ENCODE measurements at regions not wholly inside any gene's neighbourhood (a gene's known extent, or its start where the extent isn't known, plus 50 kb on each side); places are given as distances from the start of the nearest gene placed in this dataset.

- intact Hi-C loops (cut with micrococcal nuclease): no loop called here
- no peaks in the 10 kb centered on the region for H3K4me1 Mint-ChIP-seq
These were observed 710.1 kb downstream of the NR4A2 start for GRCh38 chr2:155622443-155622842.

GRCh38 chr2:155600914-155601760 is 731.4 kb downstream of the NR4A2 start:
- 81% methylated on average over 9 of the region's 10 CpGs for WGBS (ENCODE audit: insufficient coverage)
- no peaks in the 10 kb centered on the region for H3K36me3 ChIP-seq (ENCODE audit: control insufficient read depth, insufficient read depth, low read length)
- intact Hi-C loops (cut with micrococcal nuclease): no loop called here
- no peak overlapping the region for H3K4me3 Mint-ChIP-seq
- H3K36me3 Mint-ChIP-seq: peaks cover 8% of the 10 kb centered on the region
- no peaks in the 10 kb centered on the region for H3K27me3 Mint-ChIP-seq (ENCODE audit: low read depth in 2 of 2)
- no peak overlapping the region for H3K4me3 ChIP-seq (ENCODE audit: low read length)
- ATAC-seq: no peak
- H3K4me1 ChIP-seq (ENCODE audit: control insufficient read depth, insufficient read depth, low read length): no peaks in the 10 kb centered on the region
- H3K27ac Mint-ChIP-seq: no peak overlapping the region
- DNase-seq: no peak
- H3K9me3 Mint-ChIP-seq: peaks cover 4 to 8% of the 10 kb centered on the region in 2 donors
- peaks cover 19% of the 10 kb centered on the region for H3K9me3 ChIP-seq (ENCODE audit: control insufficient read depth, insufficient read depth, low read length)
- H3K4me1 Mint-ChIP-seq: no peaks in the 10 kb centered on the region
- H3K27ac ChIP-seq (ENCODE audit: low read length): no peak overlapping the region
- no peaks in the 10 kb centered on the region for H3K27me3 ChIP-seq (ENCODE audit: control insufficient read depth, insufficient read depth, low read length)
- no peak for TF ChIP-seq CTCF (IDR thresholded peaks at IDR 0.05)

More at GRCh38 chr2:155622443-155622842, 710.1 kb downstream of the NR4A2 start:
- Mint-ChIP-seq H3K4me3 (no peak overlapping the region), H3K27ac (no peak overlapping the region), H3K27me3 (ENCODE audit: low read depth in 2 of 2) (no peaks in the 10 kb centered on the region), H3K9me3 (peaks cover 9 to 10% of the 10 kb centered on the region in 2 donors), H3K36me3 (no peaks in the 10 kb centered on the region)
- no peak for TF ChIP-seq CTCF (IDR thresholded peaks at IDR 0.05)
- ATAC-seq (no peak), DNase-seq (no peak)
- Histone ChIP-seq H3K9me3 (ENCODE audit: control insufficient read depth, insufficient read depth, low read length) (no peaks in the 10 kb centered on the region), H3K27ac (ENCODE audit: low read length) (no peak overlapping the region), H3K4me1 (ENCODE audit: control insufficient read depth, insufficient read depth, low read length) (no peaks in the 10 kb centered on the region), H3K27me3 (ENCODE audit: control insufficient read depth, insufficient read depth, low read length) (no peaks in the 10 kb centered on the region), H3K36me3 (ENCODE audit: control insufficient read depth, insufficient read depth, low read length) (no peaks in the 10 kb centered on the region), H3K4me3 (ENCODE audit: low read length) (no peak overlapping the region)
- no CpG with 5 or more reads among the region's 1 CpG for WGBS (ENCODE audit: insufficient coverage)

- H3K4me1 ChIP-seq (ENCODE audit: control insufficient read depth, insufficient read depth, low read length): no peaks in the 10 kb centered on the region
- Mint-ChIP-seq H3K9me3 (peaks cover 4 to 11% of the 10 kb centered on the region in 2 donors), H3K27me3 (ENCODE audit: low read depth in 2 of 2) (no peaks in the 10 kb centered on the region), H3K4me1 (no peaks in the 10 kb centered on the region), H3K36me3 (peaks cover 8% of the 10 kb centered on the region), H3K4me3 (no peak overlapping the region), H3K27ac (no peak overlapping the region)
- no peak for TF ChIP-seq CTCF (IDR thresholded peaks at IDR 0.05)
- intact Hi-C loops (cut with micrococcal nuclease): no loop called here
- peaks cover 19% of the 10 kb centered on the region for H3K9me3 ChIP-seq (ENCODE audit: control insufficient read depth, insufficient read depth, low read length)
- H3K27me3 ChIP-seq (ENCODE audit: control insufficient read depth, insufficient read depth, low read length): no peaks in the 10 kb centered on the region
- no peak for DNase-seq
- WGBS (ENCODE audit: insufficient coverage): 92% methylated on average over 10 of the region's 10 CpGs
- no peak for ATAC-seq
- no peak overlapping the region for H3K4me3 ChIP-seq (ENCODE audit: low read length)
- no peak overlapping the region for H3K27ac ChIP-seq (ENCODE audit: low read length)
- no peaks in the 10 kb centered on the region for H3K36me3 ChIP-seq (ENCODE audit: control insufficient read depth, insufficient read depth, low read length)
These were observed 732.2 kb downstream of the NR4A2 start for GRCh38 chr2:155600296-155600695.

- H3K9me3 ChIP-seq (ENCODE audit: control insufficient read depth, insufficient read depth, low read length): peaks cover 19% of the 10 kb centered on the region
- peaks cover 8% of the 10 kb centered on the region for H3K36me3 Mint-ChIP-seq
- H3K27me3 Mint-ChIP-seq (ENCODE audit: low read depth in 2 of 2): no peaks in the 10 kb centered on the region
- 92% methylated on average over 5 of the region's 5 CpGs for WGBS (ENCODE audit: insufficient coverage)
- no peak for TF ChIP-seq CTCF (IDR thresholded peaks at IDR 0.05)
- H3K4me3 Mint-ChIP-seq: no peak overlapping the region
- intact Hi-C loops (cut with micrococcal nuclease): no loop called here
- H3K27me3 ChIP-seq (ENCODE audit: control insufficient read depth, insufficient read depth, low read length): no peaks in the 10 kb centered on the region
- no peaks in the 10 kb centered on the region for H3K4me1 Mint-ChIP-seq
- no peaks in the 10 kb centered on the region for H3K4me1 ChIP-seq (ENCODE audit: control insufficient read depth, insufficient read depth, low read length)
- no peak overlapping the region for H3K4me3 ChIP-seq (ENCODE audit: low read length)
- no peaks in the 10 kb centered on the region for H3K36me3 ChIP-seq (ENCODE audit: control insufficient read depth, insufficient read depth, low read length)
- H3K9me3 Mint-ChIP-seq: peaks cover 6 to 14% of the 10 kb centered on the region in 2 donors
- ATAC-seq (no peak), DNase-seq (no peak)
- no peak overlapping the region for H3K27ac ChIP-seq (ENCODE audit: low read length)
- no peak overlapping the region for H3K27ac Mint-ChIP-seq
These were observed 732.7 kb downstream of the NR4A2 start for GRCh38 chr2:155599834-155600233.

All from natural killer cell (primary cell).